Myocyte (in vitro differentiated cells): ENCODE measurements at regions not wholly inside any gene's neighbourhood (a gene's known extent, or its start where the extent isn't known, plus 50 kb on each side); places are given as distances from the start of the nearest gene placed in this dataset.
"Not testable (repeated sequence)": the region's sequence is repeated elsewhere in the genome, so short reads cannot be mapped to it uniquely, and the experiment has no call there.

ENCODE experiments used
- DNase-seq: peaks from one replicate; pipeline ENCODE4 v3.0.0-alpha.2; 2012; ENCODE audit warnings: low read depth

DNA sequence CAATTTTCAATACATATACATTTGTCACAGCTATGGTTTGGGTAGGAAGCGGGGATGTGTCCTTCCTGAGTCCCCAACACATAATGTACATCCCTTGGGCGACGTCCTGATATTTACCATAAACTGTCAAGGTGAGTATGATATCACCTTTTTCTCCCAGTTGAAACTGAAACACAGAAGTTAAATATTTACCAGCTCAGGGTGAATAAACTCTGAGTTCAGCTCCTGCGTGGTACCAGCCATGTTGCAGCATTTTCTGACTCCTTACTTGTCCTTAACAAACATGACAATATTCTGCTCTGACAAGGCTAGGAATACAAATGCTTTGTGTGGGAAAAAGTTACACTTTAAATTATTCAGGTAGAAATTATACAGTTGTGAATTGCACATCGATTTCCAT lies 294.2 kb downstream of the TEX29 start:
- no peak for DNase-seq

DNA sequence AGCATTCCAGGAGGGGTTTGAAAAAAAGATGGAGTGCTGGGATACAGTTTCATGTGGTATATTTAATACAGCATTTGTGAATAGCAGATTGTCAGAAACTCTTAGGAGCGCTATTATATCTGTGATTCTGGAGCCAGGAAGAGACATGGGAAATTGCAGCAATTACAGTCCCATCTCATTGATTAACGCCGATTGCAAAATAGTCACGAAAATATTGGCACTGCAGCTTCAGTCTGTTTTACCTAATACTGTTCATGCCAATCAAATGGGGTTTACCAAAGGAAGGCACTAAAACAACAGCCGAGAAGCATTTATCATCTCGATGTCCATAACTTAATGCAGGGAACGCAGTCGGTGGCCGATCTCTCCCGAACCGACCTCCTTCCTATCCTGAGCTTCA lies 295.8 kb downstream of the TEX29 start:
- DNase-seq, result no peak

DNA sequence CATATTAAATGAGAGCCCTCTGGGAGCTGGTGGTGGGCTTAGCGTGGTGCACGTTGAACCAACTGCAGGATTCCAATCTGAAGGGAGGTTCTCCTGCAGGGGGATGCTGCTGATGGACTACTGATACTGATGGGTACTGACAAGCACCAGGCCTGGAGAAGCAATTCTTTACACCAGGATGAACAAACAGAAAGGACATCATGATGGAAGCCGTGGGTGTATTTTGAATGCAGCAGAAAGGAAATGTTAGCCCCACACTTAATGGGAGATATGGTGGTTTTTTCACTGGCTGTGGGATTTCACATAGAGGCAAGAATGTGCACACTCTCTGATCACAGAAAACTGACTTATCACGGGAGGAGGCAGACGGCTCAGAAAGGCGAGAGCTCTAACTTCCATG lies 299.7 kb downstream of the TEX29 start:
- DNase-seq, result no peak

DNA sequence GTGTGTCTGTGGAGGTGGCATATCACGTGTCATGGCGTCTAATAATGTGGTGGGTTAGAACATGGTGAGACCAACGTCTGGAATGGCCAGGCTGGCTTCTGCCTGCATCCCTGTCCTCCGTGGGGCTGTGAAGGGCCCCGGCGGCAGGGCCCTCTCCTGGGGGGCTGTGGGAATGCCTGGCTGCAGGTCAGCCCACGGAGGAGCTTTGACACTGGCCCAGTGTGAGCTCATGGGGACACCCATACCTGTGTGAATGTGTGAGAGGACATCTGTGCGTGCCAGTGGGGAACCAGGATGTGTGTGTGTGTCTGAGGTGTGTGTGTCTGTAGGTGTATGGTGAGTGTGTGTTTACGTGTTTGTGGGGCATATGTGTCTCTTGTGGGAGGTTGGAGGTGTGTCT lies 300.1 kb downstream of the TEX29 start:
- no peak for DNase-seq

DNA sequence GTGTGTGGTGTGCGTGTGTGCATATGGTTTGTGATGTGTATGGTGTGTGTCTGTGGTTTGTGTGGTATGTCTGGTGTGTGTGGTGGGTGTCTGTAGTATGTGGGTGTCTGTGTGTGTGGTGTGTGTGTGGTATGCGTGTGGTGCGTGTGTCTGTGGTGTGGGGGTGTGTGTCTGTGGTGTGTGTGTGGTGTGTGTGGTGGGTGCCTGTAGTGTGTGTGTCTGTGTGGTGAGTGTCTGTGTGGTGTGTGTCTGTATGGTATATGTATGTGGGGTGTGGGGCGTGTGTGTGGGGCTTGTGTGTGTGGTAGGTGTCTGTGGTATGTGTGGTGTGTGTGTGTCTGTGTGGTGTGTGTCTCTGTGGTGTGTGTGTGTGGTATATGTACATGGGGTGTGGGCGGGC lies 300.7 kb downstream of the TEX29 start:
- DNase-seq, result no peak

DNA sequence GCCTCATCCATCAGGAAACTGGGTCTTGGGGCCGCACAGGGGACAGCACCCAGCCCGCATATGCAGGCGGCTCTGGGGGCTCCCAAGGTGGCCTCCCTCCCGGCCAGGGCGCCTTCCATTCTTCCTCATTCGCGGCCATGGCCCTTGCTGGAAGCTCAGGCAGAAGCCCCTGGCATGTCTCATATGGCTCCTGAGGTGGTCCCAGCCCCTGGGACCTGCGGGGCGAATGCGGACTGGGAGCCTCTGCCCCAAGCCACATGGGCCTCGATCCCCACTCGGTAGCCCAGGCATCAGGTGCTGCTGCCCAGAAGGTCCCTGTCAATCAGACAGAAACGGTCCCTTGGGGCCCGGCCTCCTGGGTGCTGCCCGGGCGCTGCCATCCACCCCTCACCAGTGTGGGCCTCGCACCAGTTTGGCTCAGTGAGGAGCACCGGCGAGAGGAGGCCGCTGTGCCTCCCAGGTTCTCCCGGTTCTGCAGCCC lies 301.6 kb downstream of the TEX29 start:
- no peak for DNase-seq

DNA sequence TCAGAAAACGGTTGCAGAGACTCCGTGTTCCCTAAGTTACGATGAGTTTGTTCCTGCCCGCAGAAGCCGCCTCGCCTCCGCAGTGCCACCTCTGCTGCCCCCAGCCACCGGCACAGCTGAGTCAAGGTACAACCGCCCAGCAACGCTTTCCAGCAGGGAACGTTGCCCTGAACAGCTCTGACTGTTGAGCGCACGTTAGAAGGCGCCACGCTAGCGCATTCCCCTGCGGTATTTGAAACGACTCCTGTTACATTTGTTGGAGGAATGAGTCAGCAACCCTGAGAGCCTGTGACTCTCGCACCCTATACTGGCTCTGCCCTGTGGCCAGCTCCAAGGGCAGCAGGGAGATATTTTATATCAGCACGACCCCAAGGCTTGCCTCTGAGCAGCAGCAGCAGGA lies 302.8 kb downstream of the TEX29 start:
- no peak for DNase-seq

DNA sequence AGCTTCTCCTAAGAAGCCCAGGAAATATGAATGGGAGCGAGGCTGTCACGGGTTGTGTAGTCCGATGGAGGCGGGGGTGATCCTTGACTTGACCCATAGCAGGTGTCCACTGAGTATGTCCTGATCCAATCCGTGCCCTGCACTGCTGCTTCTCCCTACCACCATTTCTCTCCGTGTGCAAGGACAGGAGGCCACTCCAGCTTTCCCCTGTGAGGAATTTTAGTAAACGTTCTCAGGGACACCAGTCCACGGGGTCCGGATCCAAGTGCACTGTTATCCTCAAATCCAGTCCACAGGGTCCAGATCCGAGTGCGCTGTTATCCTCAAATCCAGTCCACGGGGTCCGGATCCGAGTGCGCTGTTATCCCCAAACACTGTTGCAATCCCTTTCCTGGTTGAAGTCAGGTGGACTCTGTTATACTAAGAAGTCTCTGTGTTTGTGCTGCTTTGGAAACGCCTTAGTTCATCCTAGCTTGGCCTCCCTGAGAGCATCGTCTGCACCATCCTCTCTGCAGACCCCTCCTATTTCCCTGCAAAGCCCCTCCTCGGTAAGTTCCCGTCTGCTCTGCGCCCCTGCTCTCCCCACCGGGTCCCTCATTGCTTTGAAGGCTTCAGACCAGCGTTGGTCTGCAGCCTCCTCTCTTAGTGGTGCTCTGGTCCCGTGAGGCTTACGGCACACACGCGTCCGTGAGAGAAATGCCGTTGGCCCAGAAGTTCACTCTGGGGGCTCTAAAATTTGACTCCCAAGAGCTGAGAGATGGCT lies 303.5 kb downstream of the TEX29 start:
- DNase-seq, result no peak

DNA sequence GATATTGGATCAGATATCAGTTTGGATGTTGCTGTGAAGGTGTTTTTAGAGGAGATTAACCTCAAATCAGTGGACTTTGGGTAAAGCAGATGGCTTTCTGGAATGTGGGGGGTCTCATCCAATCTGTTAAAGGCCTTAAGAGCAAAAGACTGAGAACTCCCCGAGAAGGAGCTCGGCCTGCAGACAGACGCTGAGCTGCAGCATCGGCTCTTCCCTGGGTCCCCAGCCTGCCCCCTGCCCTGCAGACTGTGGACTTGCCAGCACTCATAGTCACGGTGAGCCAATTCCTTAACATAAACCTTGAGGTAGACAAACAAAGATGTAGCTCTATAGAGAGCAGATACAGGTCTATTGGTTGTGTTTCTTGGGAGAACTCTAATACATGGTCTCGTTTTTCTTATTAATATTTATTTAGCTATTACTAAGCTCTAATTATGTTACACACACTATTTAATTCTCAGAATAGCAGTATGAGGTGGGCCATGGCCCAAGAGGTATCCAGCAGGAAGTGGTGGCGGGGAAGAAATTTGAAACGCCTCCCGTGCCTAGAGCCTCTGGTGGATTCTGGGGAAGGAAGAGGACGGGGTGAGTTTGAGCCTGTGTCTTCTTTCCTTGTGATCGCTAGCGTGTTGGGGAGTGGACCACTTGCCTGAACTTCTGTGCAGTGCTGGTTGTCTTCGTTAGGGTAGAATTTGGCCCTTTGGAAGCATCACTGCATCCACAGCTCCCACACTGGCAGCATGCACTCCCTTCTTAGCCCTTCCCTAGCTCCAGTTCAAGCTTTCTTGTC lies 305.3 kb downstream of the TEX29 start:
- no peak for DNase-seq

DNA sequence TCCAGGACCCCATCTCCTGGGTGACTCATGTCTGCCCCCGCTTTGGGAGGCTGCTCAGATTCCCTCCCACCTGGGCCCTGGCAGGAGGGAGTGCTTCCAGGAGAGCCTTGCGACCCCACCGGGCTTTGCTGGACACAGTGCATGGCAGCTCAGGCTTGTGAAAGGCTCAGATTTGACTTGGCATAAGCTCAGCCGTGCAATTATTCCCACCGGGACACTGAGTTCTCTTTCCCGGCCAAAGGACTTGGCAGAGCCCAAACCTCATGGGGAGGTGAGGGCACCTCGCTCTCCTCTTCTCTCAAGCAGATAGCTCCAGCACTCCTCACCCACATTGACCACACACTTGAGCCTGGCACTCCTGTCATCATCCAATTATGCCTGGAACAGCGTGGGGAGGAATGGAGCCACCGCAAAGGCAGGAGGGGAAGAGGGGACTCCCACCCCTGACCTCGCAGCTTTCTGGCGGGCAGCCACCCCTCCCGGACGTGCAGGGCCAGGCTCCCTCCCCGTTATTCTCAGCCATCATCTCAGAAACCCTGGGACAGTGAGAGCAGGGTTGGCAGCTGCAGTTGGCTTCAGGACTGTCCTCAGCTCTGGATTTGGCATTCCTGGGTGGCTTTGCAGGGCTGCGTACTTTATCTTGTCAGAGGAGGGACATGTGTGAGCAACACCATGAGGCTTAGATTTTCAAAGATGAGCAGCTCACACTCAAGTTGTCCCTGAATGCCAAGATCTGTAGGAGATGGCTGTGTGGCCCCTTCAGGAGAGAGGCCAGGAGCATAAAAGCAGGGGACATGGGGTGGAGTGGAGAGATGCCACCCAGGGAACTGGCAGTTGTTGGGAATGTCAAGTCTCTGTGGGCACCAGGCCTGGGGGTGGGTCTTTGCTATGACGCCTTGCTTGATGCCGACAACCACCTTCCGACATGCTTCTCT lies 306.2 kb downstream of the TEX29 start:
- DNase-seq, result no peak

DNA sequence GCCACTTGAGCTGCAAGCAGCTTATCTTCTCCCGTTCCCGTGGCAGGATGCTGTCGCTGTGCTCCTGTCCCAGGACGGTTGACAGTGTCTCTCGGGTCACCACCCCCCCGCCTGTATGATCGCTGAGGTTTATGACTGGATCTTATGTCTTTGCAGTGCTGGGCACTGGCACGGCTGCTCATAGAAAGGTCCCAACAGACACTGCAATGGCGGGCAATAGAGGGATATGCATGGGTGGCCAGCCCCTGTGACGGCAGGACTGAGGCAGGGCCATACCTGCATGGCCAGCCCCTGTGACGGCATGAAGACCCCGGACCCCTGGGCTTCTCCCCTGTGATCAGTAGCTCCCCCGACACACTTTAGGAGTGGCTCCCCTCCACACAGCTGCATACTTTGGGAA lies 307.2 kb downstream of the TEX29 start:
- DNase-seq, result no peak

DNA sequence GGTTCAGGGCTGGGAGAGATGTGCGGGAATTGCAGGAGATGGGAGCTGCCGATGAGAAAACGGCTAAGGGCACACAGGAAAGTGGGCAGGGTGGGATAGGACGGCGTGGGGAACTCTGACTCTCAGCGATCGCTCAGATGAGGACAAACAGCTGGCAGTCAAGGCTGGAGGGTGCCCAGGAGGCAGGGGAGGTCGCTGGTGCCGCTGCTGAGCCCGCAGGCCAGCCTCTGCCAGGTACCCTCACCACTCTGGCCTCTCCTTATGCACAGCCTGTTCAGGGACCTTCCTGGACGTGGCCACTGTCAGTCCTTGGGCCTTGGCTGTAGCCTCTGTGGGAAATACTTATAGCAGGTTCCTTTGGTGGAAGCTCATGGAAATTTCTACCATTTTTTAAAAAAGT lies 308.6 kb downstream of the TEX29 start:
- DNase-seq, result no peak

DNA sequence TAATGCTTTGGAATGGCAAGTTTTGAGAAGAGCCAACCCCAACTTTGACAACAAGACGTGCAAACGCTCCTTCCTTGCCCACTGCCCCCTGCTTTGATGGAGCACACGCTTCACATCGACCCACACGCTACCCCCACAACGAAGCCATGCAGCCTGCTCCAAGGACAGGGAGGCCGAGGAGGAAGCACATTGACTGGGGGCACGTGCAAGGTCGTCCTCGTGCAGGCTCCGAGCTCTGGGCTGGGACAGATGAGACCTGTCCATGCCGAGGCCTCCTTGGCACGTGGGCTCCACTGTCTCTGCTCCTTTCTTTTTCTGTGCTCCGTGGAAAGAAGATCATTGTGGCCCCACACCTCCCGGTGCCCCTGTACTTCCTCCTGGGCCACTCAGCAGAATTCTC lies 309.0 kb downstream of the TEX29 start:
- DNase-seq, result no peak

DNA sequence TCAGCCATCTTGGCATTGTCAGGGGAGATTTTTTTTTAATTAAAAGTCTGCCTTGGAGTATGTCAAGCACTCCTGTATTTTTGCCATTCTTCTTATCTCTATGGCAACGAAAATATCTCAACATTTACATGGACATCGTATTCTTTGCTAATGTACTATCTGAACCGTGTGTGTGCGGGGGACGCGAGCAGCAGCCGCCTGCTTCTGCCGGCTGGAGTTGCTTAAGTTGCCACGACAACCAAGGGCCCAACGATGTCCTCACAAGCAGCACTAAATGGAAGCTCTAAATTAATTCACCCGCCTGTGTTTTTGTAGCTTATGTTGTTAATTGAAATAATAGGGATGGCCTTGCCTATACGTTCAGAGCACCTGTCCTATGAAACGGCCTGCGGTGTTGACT lies 309.5 kb downstream of the TEX29 start:
- no peak for DNase-seq

DNA sequence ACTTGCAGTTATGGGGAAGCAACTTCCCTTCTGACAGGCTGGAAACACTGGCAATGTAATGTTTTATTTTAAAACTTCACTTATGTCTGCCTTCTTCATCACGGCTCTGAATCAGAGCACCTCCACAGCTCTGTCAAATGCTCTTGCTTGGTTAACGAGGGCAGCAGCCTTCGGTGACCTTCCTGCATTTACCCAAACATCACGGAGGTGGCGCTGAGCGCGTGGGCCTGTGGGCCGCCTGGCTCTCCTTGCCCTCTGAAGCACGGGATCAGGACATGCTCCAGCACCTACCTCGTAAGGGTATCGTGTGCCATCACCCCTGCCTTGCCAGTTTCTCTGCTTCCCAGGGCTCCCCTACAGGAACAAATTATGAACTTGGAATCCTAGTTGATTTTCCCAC lies 310.0 kb downstream of the TEX29 start:
- no peak for DNase-seq

DNA sequence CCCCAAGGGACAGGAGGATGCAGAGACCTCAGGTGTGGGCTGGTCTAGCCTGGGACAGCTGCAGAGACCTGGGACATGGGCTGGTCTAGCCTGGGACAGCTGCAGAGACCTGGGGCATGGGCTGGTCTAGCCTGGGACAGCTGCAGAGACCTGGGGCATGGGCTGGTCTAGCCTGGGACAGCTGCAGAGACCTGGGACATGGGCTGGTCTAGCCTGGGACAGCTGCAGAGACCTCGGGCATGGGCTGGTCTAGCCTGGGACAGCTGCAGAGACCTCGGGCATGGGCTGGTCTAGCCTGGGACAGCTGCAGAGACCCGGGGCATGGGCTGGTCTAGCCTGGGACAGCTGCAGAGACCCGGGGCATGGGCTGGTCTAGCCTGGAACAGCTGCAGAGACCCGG lies 310.8 kb downstream of the TEX29 start:
- not testable (repeated sequence) for DNase-seq

DNA sequence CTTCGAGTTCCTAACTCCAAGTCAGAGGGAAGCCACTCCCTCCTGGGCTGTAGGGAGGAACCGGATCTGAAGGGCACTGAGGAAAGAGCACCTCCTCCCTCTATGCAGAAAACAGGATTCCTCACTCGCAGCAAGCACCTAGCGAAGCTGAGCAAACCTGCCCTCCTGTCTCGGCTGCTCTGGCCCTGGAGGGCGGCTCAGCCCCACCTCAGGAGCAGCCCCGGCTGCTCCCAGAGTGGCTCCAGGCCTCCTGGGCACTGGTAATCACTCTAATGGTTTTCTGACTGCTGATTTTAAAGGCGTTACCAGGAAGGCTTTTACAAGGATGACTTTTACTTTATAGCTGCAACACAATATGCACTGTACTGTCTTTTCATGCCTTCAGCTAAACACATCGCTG lies 312.5 kb downstream of the TEX29 start:
- no peak for DNase-seq

DNA sequence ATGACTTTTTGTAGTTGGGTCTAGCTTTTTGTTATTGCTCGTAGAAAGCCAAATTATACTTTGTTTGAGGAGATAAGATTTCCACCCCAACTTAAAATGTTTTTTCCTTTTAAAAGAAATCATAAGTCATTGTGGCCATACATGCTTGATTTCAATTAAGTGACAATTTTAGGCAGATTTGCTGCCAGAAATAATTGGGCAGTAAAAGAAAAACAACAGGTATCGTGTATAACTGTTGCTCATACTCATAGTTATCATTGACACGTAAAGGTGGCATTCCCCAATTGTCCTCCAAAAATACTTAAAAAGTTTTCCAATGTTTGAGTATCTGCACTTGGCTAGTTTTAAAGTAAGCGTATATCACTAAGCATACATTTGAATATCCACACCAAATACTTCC lies 313.0 kb downstream of the TEX29 start:
- no peak for DNase-seq

DNA sequence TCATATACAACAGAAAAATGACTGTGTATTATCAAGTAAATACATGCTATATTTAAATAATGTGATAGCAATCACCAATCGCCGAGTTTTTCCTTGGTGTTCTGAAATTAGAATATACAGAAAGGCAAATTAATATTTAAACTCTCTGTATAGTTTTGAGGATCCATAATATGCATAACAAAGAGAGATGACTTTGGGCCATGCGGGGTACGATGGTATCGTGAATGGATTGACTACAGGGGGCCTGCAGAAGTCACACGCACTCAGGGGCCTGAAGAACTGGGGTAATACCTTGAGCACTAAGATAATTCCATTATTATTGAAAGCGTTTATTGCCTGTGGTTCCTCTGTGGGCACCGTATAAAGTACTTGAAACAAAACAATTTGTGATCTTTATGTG lies 314.0 kb downstream of the TEX29 start:
- no peak for DNase-seq

DNA sequence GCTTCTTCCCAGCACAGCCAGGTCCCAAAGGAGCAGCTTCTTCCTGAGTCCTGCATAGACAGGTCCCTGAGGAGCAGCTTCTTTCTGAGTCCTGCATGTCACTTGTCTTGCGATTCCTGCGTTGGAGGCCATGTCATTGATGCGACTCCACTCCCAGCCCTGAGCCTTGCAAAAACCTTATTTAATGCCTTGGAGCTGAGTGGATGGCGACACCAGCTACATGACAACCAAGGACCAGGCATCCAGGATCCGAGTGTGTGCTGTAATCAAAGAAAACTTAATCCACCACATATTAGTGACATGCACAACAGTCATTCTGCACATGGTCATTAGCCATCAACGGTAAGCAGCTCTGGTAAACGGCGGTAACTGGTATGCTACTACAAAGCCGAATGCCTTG lies 315.8 kb downstream of the TEX29 start:
- no peak for DNase-seq

DNA sequence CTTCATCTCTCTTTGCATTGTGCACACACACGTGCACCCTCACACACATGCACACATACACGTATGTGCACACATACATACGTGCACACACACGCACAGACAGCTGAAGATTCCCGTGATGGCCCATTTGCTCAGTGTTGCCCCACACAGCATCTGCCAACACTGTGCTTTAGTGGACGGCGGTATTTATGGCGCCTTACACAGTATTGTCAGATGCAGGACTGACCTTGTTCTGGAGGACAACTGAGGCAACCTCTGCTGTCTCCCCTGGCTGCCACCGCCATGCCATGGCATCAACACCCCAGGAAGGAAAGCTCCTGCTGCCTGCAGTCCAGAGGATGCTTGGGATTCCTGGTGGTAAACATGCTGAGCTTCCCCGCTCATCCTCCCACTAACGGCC lies 316.4 kb downstream of the TEX29 start:
- DNase-seq, result no peak

DNA sequence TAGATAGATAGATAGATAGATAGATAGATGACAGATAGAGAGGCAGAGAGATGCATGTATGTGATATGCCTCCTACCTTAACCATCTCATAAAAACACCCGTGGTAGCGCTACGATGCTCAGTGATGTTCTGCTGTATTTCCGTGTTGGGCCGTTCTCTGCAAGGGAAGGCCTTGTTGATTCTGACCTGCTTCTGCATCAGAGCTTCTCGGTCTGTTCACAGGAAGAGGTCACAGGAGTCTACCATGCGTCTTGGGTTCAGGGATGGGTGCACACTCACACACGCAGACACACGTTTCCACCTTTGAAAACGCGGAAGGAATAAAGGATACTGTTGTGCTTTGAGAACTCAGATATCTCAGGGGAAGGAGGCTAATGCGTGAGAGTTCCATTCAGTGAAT lies 316.9 kb downstream of the TEX29 start:
- no peak for DNase-seq
